ENCODE measurements at regions not wholly inside any gene's neighbourhood (a gene's known extent, or its start where the extent isn't known, plus 50 kb on each side); places are given as distances from the start of the nearest gene placed in this dataset.

GRCh38 chr5:124511791-124512190, 234.6 kb downstream of the ZNF608 start:
- H4K5ac ChIP-seq (ENCODE audit: insufficient read length, low read depth, low read length), result no peak overlapping the region
- TF ChIP-seq MAFK (IDR thresholded peaks at IDR 0.05; ENCODE audit: low read depth, low read length), result no peak
- TF ChIP-seq BRCA1 (IDR thresholded peaks at IDR 0.05; ENCODE audit: low read depth, low read length), result no peak
- no peak for TF ChIP-seq PHF8 (conservative IDR thresholded peaks at IDR 0.05; ENCODE audit: low read depth, low read length)
- no peak for TF ChIP-seq YY1 (IDR thresholded peaks at IDR 0.05; ENCODE audit: low read depth, low read length)
- no peak for TF ChIP-seq SP2 (IDR thresholded peaks at IDR 0.05; ENCODE audit: low read length)
- no peak for TF ChIP-seq RAD21 (IDR thresholded peaks at IDR 0.05 in 1 of 2, conservative IDR thresholded peaks at IDR 0.05 in 1 of 2; ENCODE audit: low read depth in 2 of 2, low read length in 2 of 2)
- no peak for TF ChIP-seq SIN3A (conservative IDR thresholded peaks at IDR 0.05 in 1 of 2, IDR thresholded peaks at IDR 0.05 in 1 of 2; ENCODE audit: low read depth in 1 of 2, low read length in 2 of 2)
- TF ChIP-seq, protein P1, sequence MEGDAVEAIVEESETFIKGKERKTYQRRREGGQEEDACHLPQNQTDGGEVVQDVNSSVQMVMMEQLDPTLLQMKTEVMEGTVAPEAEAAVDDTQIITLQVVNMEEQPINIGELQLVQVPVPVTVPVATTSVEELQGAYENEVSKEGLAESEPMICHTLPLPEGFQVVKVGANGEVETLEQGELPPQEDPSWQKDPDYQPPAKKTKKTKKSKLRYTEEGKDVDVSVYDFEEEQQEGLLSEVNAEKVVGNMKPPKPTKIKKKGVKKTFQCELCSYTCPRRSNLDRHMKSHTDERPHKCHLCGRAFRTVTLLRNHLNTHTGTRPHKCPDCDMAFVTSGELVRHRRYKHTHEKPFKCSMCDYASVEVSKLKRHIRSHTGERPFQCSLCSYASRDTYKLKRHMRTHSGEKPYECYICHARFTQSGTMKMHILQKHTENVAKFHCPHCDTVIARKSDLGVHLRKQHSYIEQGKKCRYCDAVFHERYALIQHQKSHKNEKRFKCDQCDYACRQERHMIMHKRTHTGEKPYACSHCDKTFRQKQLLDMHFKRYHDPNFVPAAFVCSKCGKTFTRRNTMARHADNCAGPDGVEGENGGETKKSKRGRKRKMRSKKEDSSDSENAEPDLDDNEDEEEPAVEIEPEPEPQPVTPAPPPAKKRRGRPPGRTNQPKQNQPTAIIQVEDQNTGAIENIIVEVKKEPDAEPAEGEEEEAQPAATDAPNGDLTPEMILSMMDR (IDR thresholded peaks at IDR 0.05; ENCODE audit: control extremely low read depth in 1 of 3, insufficient read depth in 1 of 3, low read depth in 1 of 3, low read length in 3 of 3), result no peak
- no peak for TF ChIP-seq SP1 (IDR thresholded peaks at IDR 0.05; ENCODE audit: low read depth, low read length)
- TF ChIP-seq, protein P2, sequence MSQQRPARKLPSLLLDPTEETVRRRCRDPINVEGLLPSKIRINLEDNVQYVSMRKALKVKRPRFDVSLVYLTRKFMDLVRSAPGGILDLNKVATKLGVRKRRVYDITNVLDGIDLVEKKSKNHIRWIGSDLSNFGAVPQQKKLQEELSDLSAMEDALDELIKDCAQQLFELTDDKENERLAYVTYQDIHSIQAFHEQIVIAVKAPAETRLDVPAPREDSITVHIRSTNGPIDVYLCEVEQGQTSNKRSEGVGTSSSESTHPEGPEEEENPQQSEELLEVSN (IDR thresholded peaks at IDR 0.05), result no peak
- TF ChIP-seq KDM5A (IDR thresholded peaks at IDR 0.05; ENCODE audit: low read length), result no peak
- no peak for TF ChIP-seq EGR1 (IDR thresholded peaks at IDR 0.05; ENCODE audit: borderline replicate concordance, low read depth, low read length)
- no peak for TF ChIP-seq POU5F1 (IDR thresholded peaks at IDR 0.05; ENCODE audit: low read depth, low read length)

More at GRCh38 chr5:124511791-124512190, 234.6 kb downstream of the ZNF608 start:
- Histone ChIP-seq H3K4me1 (replicated peaks in 1 of 4; ENCODE audit: control insufficient read depth in 3 of 4, insufficient read depth in 4 of 4, low read length in 3 of 4) (peaks cover 0 to 3% (median 0%) of the 10 kb centered on the region in 4 experiments; a peak in 1 of 7 replicates), H4K91ac (replicated peaks; ENCODE audit: insufficient read length, low read length) (no peak overlapping the region), H3K56ac (replicated peaks; ENCODE audit: insufficient read length, low read depth, low read length) (no peak overlapping the region), H3K4ac (replicated peaks; ENCODE audit: insufficient read length, low read depth, low read length) (no peak overlapping the region), H2AK5ac (ENCODE audit: low read depth, low read length) (no peak overlapping the region), H3K27ac (ENCODE audit: low read depth, low read length) (no peak overlapping the region), H3K27me3 (replicated peaks in 1 of 4; ENCODE audit: control insufficient read depth in 3 of 4, extremely low read depth in 1 of 4, insufficient read depth in 3 of 4, low read length in 3 of 4) (no peaks in the 10 kb centered on the region; a peak in 1 of 7 replicates), H3K9me3 (ENCODE audit: insufficient read depth in 2 of 2, low read depth in 1 of 2, low read length in 1 of 2) (no peaks in the 10 kb centered on the region), H3K36me3 (ENCODE audit: control insufficient read depth in 2 of 4, insufficient read depth in 4 of 4, low read length in 3 of 4) (no peaks in the 10 kb centered on the region; a peak in 1 of 8 replicates), H3K79me1 (ENCODE audit: low read depth, low read length) (no peaks in the 10 kb centered on the region), H3K79me2 (ENCODE audit: control insufficient read depth in 1 of 2, insufficient read depth in 2 of 2, low read length in 2 of 2) (no peaks in the 10 kb centered on the region), H3K9ac (replicated peaks in 1 of 4; ENCODE audit: extremely low read depth in 1 of 4, low read depth in 3 of 4, low read length in 3 of 4) (no peak overlapping the region), H3K23ac (ENCODE audit: insufficient read length) (no peak overlapping the region), H2BK15ac (ENCODE audit: low read length) (no peak overlapping the region), H4K20me1 (replicated peaks in 1 of 2; ENCODE audit: control insufficient read depth in 1 of 2, insufficient read depth in 2 of 2, low read length in 2 of 2) (no peaks in the 10 kb centered on the region), H2BK12ac (ENCODE audit: low read depth, low read length) (no peak overlapping the region), H3K4me3 (ENCODE audit: extremely low read depth in 1 of 4, insufficient read depth in 2 of 4, low read depth in 3 of 4, low read length in 4 of 4) (no peak overlapping the region), H3K23me2 (ENCODE audit: low read depth, low read length) (no peaks in the 10 kb centered on the region), H2AFZ (ENCODE audit: low read length) (no peak overlapping the region), H2BK5ac (ENCODE audit: low read depth, low read length) (no peak overlapping the region), H2BK120ac (replicated peaks; ENCODE audit: low read depth, low read length) (no peak overlapping the region), H2BK20ac (ENCODE audit: low read length) (no peak overlapping the region), H3K4me2 (ENCODE audit: insufficient read depth in 1 of 2, low read depth in 2 of 2, low read length in 2 of 2) (no peak overlapping the region), H3K18ac (ENCODE audit: extremely low read depth, low read length) (no peak overlapping the region), H3K14ac (ENCODE audit: insufficient read length) (no peak overlapping the region), H4K8ac (ENCODE audit: extremely low read depth, insufficient read depth, low read length) (no peak overlapping the region)
- FAIRE-seq, result no peak
- DNase-seq (ENCODE audit: low read depth in 1 of 2, low spot score in 2 of 2), result no peak
- POLR2A ChIA-PET (ENCODE audit: partially characterized antibody), result no interaction called here
- CTCF ChIA-PET (ENCODE audit: partially characterized antibody), result no interaction called here

Measured in H1 (cell line).